GM18907 (cell line): ENCODE measurements at regions not wholly inside any gene's neighbourhood (a gene's known extent, or its start where the extent isn't known, plus 50 kb on each side); places are given as distances from the start of the nearest gene placed in this dataset.

ENCODE experiments used
- ATAC-seq: cut with Tn5 transposase; IDR thresholded peaks from one replicate; pipeline ENCODE4 v1.9.1; 2021; ENCODE audit warnings: mild to moderate bottlenecking, moderate library complexity; ENCODE audit not compliant: unreplicated experiment

- no peak for ATAC-seq
Observed at GRCh38 chr12:132408626-132409494, 79.5 kb upstream of the GALNT9 start.

- no peak for ATAC-seq
Observed at GRCh38 chr12:132407992-132408391, 78.6 kb upstream of the GALNT9 start.

- no peak for ATAC-seq
Observed at GRCh38 chr12:132407451-132407961, 78.1 kb upstream of the GALNT9 start.

- no peak for ATAC-seq
Observed at GRCh38 chr12:132406493-132407450, 77.4 kb upstream of the GALNT9 start.

GRCh38 chr12:132405742-132406251 lies 76.4 kb upstream of the GALNT9 start:
- no peak for ATAC-seq

- ATAC-seq: no peak
Observed at GRCh38 chr12:132404951-132405741, 75.8 kb upstream of the GALNT9 start.

- ATAC-seq: no peak
Observed at GRCh38 chr12:132404435-132404855, 75.1 kb upstream of the GALNT9 start.

- ATAC-seq: no peak
Observed at GRCh38 chr12:132403636-132404434, 74.4 kb upstream of the GALNT9 start.

GRCh38 chr12:132402831-132403416 lies 73.5 kb upstream of the GALNT9 start:
- ATAC-seq: no peak

GRCh38 chr12:132401982-132402381 lies 72.6 kb upstream of the GALNT9 start:
- ATAC-seq: no peak

- no peak for ATAC-seq
Observed at GRCh38 chr12:132400011-132400641, 70.7 kb upstream of the GALNT9 start.

- ATAC-seq: no peak
Observed at GRCh38 chr12:132399092-132400010, 70.0 kb upstream of the GALNT9 start.

- ATAC-seq: no peak
Observed at GRCh38 chr12:132398386-132398991, 69.1 kb upstream of the GALNT9 start.

- ATAC-seq: no peak
Observed at GRCh38 chr12:132397934-132398385, 68.6 kb upstream of the GALNT9 start.

- no peak for ATAC-seq
Observed at GRCh38 chr12:132397152-132397933, 68.0 kb upstream of the GALNT9 start.

- ATAC-seq: no peak
Observed at GRCh38 chr12:132396657-132397056, 67.3 kb upstream of the GALNT9 start.
